ENCODE measurements at regions not wholly inside any gene's neighbourhood (a gene's known extent, or its start where the extent isn't known, plus 50 kb on each side); places are given as distances from the start of the nearest gene placed in this dataset.

GRCh38 chr2:12498704-12499103, 218.0 kb upstream of the TRIB2 start:
- no peak for TF ChIP-seq POLR2A (IDR thresholded peaks at IDR 0.05; ENCODE audit: low read depth, low read length)
- TF ChIP-seq SPI1 (IDR thresholded peaks at IDR 0.05; ENCODE audit: low read depth, low read length): no peak
- no peak for TF ChIP-seq PAX5 (IDR thresholded peaks at IDR 0.05; ENCODE audit: insufficient read depth, low read length, severe bottlenecking)
- no peak for TF ChIP-seq POLR2AphosphoS5 (IDR thresholded peaks at IDR 0.05; ENCODE audit: low read depth, low read length)
- no peak for TF ChIP-seq TAF1 (IDR thresholded peaks at IDR 0.05; ENCODE audit: low read depth, low read length)
- TF ChIP-seq POU2F2 (IDR thresholded peaks at IDR 0.05; ENCODE audit: low read depth, low read length): no peak
